ENCODE measurements at regions not wholly inside any gene's neighbourhood (a gene's known extent, or its start where the extent isn't known, plus 50 kb on each side); places are given as distances from the start of the nearest gene placed in this dataset.

GRCh38 chr1:19024532-19024931, 68.1 kb upstream of the IFFO2 start:
- Mint-ChIP-seq H3K4me3 (no peak overlapping the region), H3K4me1 (no peaks in the 10 kb centered on the region), H3K9me3 (ENCODE audit: insufficient read depth) (no peaks in the 10 kb centered on the region), H3K27ac (no peak overlapping the region), H3K27me3 (peaks cover 58% of the 10 kb centered on the region)
- intact Hi-C loops (cut with micrococcal nuclease), result no loop called here
- H3K9ac ChIP-seq (ENCODE audit: low read length), result no peak overlapping the region
- DNase-seq (no peak), ATAC-seq (ENCODE audit: low read depth) (no peak)
- no peaks in the 10 kb centered on the region for H3K4me1 ChIP-seq (ENCODE audit: control insufficient read depth in 2 of 2, insufficient read depth in 2 of 2, low read length in 2 of 2)
- no peak overlapping the region for H3K27ac ChIP-seq (ENCODE audit: low read length in 2 of 2)
- peaks cover 0 to 4% (median 1%) of the 10 kb centered on the region in 3 donors for H3K9me3 ChIP-seq (ENCODE audit: control extremely low read depth in 1 of 3, control insufficient read depth in 2 of 3, insufficient read depth in 1 of 3, low read length in 2 of 3)
- ChIA-PET POLR2A (no interaction called here), CTCF (no interaction called here)
- H3K4me3 ChIP-seq (ENCODE audit: control extremely low read depth in 1 of 5, extremely low read depth in 1 of 5, insufficient read depth in 1 of 5, low read depth in 2 of 5, low read length in 4 of 5), result no peak overlapping the region
- H3K36me3 ChIP-seq (replicated peaks in 1 of 2; ENCODE audit: control extremely low read depth in 1 of 2, control insufficient read depth in 1 of 2, extremely low read depth in 1 of 2, insufficient read depth in 2 of 2, low read length in 1 of 2), result no peaks in the 10 kb centered on the region
- no peaks in the 10 kb centered on the region for H4K20me1 ChIP-seq (ENCODE audit: control insufficient read depth, insufficient read depth, low read length, poor library complexity, severe bottlenecking)
- H3K79me2 ChIP-seq (ENCODE audit: control insufficient read depth, insufficient read depth, low read length), result no peaks in the 10 kb centered on the region
- WGBS (ENCODE audit: insufficient coverage), result no CpG with 5 or more reads among the region's 4 CpGs
- peaks cover 0 to 13% (median 6%) of the 10 kb centered on the region in 4 experiments for H3K27me3 ChIP-seq (replicated peaks in 1 of 4; ENCODE audit: control extremely low read depth in 1 of 4, control insufficient read depth in 3 of 4, insufficient read depth in 4 of 4, low read length in 3 of 4)
- H3K4me2 ChIP-seq (replicated peaks; ENCODE audit: low read depth, low read length, poor library complexity, severe bottlenecking), result no peak overlapping the region
- no peak overlapping the region for H2AFZ ChIP-seq (ENCODE audit: insufficient read depth, low read depth, low read length, poor library complexity, severe bottlenecking)
- no peak for TF ChIP-seq CTCF (IDR thresholded peaks at IDR 0.05)
- no peak for TF ChIP-seq EZH2 (IDR thresholded peaks at IDR 0.05; ENCODE audit: borderline replicate concordance, insufficient read depth, low read depth, low read length, poor library complexity, severe bottlenecking)

GRCh38 chr1:19023787-19024186, 67.3 kb upstream of the IFFO2 start:
- Histone ChIP-seq H3K27me3 (replicated peaks in 1 of 4; ENCODE audit: control extremely low read depth in 1 of 4, control insufficient read depth in 3 of 4, insufficient read depth in 4 of 4, low read length in 3 of 4) (peaks cover 0 to 9% (median 6%) of the 10 kb centered on the region in 4 experiments), H3K4me3 (ENCODE audit: control extremely low read depth in 1 of 5, extremely low read depth in 1 of 5, insufficient read depth in 1 of 5, low read depth in 2 of 5, low read length in 4 of 5) (no peak overlapping the region), H3K27ac (ENCODE audit: low read length in 2 of 2) (no peak overlapping the region), H3K4me1 (ENCODE audit: control insufficient read depth in 2 of 2, insufficient read depth in 2 of 2, low read length in 2 of 2) (no peaks in the 10 kb centered on the region), H4K20me1 (ENCODE audit: control insufficient read depth, insufficient read depth, low read length, poor library complexity, severe bottlenecking) (no peaks in the 10 kb centered on the region), H3K4me2 (replicated peaks; ENCODE audit: low read depth, low read length, poor library complexity, severe bottlenecking) (no peak overlapping the region), H2AFZ (ENCODE audit: insufficient read depth, low read depth, low read length, poor library complexity, severe bottlenecking) (no peak overlapping the region), H3K9me3 (ENCODE audit: control extremely low read depth in 1 of 3, control insufficient read depth in 2 of 3, insufficient read depth in 1 of 3, low read length in 2 of 3) (peaks cover 0 to 4% (median 2%) of the 10 kb centered on the region in 3 donors), H3K79me2 (ENCODE audit: control insufficient read depth, insufficient read depth, low read length) (no peaks in the 10 kb centered on the region), H3K9ac (ENCODE audit: low read length) (no peak overlapping the region), H3K36me3 (replicated peaks in 1 of 2; ENCODE audit: control extremely low read depth in 1 of 2, control insufficient read depth in 1 of 2, extremely low read depth in 1 of 2, insufficient read depth in 2 of 2, low read length in 1 of 2) (no peaks in the 10 kb centered on the region)
- ChIA-PET CTCF (no interaction called here), POLR2A (no interaction called here)
- peaks cover 63% of the 10 kb centered on the region for H3K27me3 Mint-ChIP-seq
- DNase-seq (no peak), ATAC-seq (ENCODE audit: low read depth) (no peak)
- WGBS (ENCODE audit: insufficient coverage), result no CpG with 5 or more reads among the region's 2 CpGs
- no peak overlapping the region for H3K4me3 Mint-ChIP-seq
- TF ChIP-seq CTCF (IDR thresholded peaks at IDR 0.05), result no peak
- TF ChIP-seq EZH2 (IDR thresholded peaks at IDR 0.05; ENCODE audit: borderline replicate concordance, insufficient read depth, low read depth, low read length, poor library complexity, severe bottlenecking), result no peak
- intact Hi-C loops (cut with micrococcal nuclease), result no loop called here
- H3K4me1 Mint-ChIP-seq, result no peaks in the 10 kb centered on the region
- H3K27ac Mint-ChIP-seq, result no peak overlapping the region
- H3K9me3 Mint-ChIP-seq (ENCODE audit: insufficient read depth), result no peaks in the 10 kb centered on the region

Measured in B cell (primary cell).